GM18873 (cell line): ENCODE measurements at regions not wholly inside any gene's neighbourhood (a gene's known extent, or its start where the extent isn't known, plus 50 kb on each side); places are given as distances from the start of the nearest gene placed in this dataset.

Experiments
- ATAC-seq: cut with Tn5 transposase; IDR thresholded peaks from one replicate; pipeline ENCODE4 v1.9.1; 2021; ENCODE audit warnings: mild to moderate bottlenecking, moderate library complexity, moderate number of reproducible peaks; ENCODE audit not compliant: unreplicated experiment, low FRiP score

DNA sequence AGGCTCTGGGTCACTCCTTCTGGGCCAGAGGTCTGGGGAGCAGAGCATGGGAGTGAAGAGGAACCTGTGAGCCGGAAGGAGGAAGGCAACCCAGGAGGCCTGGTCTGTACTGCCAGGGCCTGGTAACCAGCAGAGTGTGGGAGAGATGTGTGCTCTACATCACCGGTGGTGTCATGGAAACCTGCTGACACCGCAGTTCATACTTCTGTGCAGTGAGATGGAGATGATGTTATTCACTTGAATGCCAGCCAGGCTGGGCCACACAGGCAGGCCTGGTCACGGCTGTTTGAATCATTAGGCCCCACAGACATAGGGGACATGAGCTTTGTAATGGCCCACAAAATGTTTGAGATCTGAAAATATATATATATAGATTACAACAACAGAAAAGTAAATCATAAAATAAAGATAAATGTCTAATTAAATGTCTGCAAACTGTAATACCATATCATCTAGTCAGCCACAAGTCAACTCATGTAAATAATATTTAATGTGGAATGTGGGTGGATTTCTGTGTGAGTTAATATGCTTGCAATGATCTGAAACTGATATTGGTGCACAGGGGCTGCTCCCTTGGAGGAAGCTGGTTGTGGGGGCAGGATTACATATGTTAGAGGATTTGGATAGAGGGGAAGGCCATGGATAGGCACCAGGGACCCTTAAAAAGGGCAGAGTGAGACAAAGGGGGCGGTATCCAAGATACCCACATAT lies 108.5 kb upstream of the PFN2 start:
- no peak for ATAC-seq

DNA sequence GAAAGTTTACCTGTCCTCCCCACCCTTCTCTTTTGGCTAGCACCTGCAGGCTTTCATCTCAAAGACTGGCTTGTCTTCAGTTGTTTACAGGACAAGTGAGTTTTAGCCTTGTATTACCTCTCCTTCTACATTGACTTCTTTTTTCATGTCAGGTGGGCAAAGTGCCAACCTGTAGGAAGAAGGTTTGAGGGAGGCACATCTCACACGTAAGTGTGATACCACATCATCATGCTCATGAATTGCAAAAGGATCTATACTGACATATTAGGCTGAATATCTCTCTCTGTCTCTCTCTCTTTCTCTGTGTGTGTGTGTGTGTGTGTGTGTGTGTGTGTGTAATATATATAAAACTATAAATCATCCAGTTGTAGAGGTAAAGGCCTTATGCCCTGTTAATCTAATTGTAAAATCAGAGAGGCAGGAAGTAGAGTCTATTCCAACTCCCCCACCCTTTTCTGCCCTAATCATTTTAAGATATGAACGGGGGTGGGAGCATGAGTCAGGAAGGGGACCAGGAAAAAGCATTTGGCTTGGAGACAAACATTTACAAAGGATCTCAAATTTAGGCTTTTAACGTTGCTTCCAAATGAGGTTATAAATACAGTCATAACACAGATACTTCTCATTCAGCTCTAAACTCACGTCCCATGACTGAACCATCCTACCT lies 107.0 kb upstream of the PFN2 start:
- no peak for ATAC-seq

GRCh38 chr3:150077107-150077506 lies 106.4 kb upstream of the PFN2 start:
- no peak for ATAC-seq

DNA sequence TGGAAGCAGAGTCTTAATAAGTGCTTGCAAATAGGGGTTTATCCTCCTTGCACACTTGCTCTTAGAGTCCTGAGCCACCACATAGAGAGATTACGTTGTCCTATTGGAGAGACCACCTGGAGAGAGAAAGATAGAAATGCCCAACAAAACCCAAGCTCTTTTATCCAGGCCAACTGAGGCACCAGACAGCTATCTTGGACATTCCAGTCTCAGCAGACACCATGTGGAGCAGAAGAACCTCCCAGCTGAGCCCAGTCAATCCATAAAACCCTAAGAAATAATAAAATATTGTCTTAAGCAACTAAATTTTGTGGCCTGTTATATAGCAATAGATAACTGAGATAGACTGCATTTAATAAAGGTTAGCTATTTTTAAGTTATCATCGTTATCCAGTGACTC lies 105.7 kb upstream of the PFN2 start:
- no peak for ATAC-seq

- ATAC-seq: no peak
These were observed 104.7 kb upstream of the PFN2 start for GRCh38 chr3:150075417-150075865.

DNA sequence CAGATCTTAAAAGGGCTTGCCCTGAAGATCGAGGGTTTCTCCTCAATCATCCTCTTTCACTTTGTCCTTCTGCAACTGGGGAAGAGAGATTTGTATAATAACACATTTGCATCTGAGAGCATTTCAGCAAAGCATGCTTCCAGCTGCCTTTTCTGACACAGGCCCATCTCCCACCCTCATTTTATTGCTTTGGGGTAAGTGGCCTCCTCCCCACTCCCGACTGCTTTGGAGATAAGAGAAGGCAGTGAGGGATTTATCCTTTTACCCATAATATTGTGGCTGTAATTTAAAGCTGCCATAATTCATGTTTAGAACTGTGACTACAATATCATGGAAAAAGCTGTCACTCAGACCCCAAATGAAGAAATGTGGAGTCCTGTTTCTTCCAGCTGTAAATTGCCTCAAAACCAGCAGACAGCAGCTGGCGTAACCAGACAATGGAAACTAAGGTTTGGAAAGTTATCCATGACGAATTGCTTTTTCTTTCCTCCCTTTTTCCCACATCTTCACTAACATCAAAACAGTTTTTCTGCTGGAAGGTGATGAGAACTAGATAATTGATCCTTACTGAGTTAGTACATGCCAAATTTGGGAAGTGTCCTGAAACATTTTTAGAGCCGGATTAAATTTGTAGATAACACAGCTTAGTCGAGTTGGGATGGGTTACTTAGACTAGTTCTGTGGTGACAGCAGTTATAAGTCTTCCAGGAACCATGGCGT lies 104.2 kb upstream of the PFN2 start:
- ATAC-seq: no peak

DNA sequence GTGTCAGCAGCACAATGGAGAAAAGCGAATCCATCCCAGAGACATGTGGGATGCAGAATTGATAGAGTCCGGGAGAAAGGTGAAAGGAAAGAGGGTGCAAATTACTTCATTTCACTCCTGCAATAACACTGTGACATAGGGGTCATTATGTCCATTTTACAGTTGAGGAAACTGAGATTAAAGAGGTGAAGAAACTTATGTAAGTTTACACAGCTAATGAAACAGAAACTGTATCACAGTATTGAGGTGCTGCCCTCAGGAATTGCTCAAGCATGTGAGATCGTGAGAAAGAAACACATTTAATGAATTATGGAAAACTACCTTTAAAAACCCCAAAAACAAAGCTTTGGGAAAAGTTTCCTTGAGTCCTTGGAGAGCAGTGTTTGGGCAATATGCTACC lies 103.6 kb upstream of the PFN2 start:
- no peak for ATAC-seq

- ATAC-seq: no peak
These were observed 102.8 kb upstream of the PFN2 start for GRCh38 chr3:150073513-150073912.

DNA sequence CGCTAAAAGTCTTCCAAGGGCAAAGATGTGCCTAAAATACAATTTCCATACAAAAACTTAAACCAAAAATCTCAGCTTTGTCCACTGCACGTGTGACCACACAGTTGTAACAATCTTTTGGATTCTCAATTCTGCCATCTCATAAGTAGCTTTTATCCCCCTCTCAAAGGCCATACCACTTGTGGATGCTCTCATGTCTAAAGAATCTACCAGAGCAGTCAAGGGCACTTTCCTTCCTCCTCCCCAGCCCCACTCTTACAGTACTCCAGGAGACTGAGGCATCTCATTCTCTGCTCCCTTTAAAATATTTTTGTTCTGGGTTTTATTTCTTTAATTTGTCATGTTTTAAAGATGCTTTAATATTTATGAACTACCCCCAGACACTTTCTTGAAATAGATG lies 102.3 kb upstream of the PFN2 start:
- no peak for ATAC-seq

DNA sequence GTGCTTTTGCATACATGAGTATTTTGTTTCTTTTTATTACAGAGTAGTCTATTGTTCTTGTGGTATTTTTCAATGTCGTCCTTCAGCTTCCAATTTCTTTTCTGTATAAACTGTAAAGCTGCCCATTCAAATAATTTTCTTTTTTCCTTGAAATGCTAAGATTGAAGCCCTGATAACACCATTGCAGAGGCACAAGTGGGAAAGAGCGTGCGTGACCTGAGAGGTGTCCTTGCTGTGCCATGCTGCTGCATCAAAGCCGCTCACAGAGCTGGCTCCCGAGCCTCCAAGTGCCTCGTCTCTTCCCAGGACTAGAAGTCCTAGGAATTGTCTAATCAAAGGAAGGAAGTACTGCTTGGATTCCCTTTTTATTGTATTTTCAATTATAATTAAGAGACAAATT lies 101.9 kb upstream of the PFN2 start:
- no peak for ATAC-seq

DNA sequence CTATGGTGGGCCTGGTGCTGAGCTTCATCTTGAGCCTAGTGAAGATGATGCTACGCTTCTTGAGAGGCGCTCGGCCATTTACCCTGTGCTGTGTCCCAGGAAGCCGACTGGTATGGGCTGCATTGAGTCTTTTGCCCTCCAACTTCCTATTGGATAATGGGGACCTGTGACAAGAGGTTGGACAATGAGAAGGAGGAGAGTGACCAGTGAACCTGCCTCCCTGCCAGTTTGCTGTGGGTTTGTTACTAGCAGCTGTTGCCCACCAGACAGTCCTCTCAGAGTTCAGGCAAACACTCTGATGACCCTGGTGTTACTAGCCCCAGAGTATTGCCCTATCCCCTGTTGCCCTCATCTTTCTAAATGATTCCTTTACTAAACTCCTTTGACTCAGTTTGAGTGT lies 99.6 kb upstream of the PFN2 start:
- ATAC-seq: no peak

DNA sequence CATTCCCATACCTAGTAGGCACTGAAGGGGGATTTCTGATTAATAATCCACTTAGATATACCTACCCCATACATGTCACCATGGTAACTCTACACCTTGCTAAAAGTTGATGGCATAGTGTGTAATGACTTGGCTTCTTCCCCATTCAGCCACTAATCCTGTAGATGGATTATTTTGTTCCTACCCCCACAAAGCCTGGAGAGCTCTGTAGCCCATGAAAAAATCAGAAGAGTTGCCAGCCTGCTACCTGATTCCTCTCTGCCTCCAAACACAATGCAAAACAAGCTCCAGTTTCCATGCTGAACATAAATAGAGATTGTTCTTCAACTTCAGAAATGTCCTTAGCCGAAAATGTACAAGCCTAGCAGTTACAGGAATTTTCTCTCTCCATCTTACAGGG lies 98.9 kb upstream of the PFN2 start:
- ATAC-seq: no peak

DNA sequence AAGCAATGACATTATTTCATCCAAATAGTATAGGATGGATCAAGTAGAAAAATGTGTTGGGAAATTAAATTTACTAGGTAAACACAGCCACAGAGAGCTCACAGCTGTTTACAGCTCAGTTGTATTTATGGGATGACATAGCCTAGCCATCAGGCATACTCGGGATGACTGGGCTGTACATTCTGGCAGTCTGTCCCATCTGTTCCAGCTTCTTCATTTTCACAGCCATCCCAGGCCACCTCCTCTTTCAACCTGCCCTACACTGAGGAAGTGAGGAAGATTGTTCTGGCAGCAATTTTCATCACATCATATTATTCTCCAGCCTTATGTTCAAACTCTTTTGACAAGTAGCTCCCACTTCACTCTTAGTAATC lies 98.4 kb upstream of the PFN2 start:
- no peak for ATAC-seq

DNA sequence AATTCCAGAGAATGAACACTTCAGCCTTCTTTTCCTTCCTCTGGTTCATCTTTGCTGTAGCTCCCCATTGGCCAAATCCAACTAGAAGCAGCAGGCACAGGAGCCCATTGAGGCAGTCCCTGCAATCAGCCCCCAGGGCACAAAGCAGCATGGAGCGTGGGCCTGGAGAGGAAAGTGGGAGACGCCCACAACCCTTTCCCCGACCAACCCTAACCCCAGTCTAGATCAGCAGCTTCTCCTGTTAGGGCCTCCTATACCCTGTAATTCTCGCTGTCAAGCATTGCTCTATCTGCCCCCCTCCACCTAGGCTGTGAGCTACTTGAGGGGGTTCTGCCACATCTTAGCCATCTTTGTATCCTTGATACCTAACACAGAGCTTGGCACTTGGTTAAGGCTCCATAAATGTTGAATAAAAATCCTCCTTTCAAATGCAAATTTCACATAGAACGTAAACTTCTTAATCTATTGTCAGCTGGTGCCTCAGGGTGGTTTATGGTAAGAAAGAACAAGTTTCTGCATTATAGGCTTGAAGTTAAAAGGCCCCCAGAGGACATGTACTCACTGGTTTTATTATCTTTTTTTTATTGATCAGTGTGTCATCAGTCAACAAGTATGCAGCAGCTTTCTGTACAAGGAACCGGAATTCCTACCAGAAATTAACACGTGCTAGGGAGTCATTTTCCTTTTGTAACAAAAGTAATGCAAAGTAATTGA lies 97.9 kb upstream of the PFN2 start:
- ATAC-seq: no peak

DNA sequence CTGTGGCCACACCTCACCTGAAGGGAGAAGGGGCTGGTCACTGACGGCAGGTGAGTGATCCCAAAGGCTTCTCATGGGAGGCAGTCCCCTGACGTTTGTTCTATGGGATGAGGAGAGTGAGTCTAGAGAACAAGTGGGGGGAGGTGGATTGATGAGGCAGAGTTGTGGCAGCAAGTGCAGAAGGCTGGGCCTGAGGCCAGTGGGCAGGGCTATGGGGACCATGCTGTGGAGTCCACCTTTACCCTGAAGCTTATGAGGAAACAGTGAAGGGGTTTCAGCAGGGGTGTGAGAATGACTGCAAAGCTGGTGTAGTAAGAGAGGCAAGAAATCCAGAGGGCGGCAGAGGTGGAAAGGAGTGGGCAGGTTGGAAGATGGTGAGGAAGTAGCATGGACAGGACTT lies 96.9 kb upstream of the PFN2 start:
- no peak for ATAC-seq

DNA sequence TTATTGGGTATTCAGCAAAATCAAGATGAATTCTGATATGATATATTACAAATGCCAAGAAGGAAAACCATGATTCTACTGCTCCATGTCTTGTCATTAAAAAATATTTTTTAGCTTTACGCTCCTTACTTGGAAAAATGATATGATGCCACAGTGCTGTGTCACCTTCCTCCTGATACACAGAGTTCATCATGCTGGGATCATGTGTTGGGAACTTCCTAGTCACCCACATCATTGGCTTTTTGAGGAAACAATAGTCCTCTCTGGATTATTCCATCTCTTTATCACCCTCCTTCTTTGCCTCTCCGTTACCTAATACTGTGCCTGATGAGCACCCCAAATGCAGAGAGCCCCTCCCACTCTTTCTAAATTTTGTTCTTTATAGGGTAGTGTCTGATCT lies 94.3 kb upstream of the PFN2 start:
- no peak for ATAC-seq

GRCh38 chr3:150063237-150063636 lies 92.5 kb upstream of the PFN2 start:
- ATAC-seq: no peak

GRCh38 chr3:150062492-150062891 lies 91.8 kb upstream of the PFN2 start:
- no peak for ATAC-seq

- no peak for ATAC-seq
These were observed 90.8 kb upstream of the PFN2 start for GRCh38 chr3:150061288-150062024.

DNA sequence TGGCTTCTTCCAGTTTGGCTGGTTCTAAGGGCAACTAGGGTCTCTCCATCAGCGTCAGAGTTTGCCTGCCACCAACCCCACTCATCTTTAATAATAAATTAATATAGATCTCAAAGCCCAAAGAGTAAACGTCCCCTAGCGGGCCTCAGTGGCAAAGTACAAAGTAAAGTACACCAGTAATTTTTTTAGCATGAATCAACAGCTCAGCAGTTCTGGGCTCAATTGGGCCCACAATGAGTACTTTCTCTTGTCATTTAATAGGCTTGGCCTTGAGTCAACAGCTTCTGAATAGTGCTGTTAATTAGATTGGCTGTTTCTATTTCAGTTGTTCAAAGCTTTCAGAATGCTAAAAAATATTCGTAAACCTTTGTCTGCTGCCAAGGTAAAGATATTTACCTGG lies 89.0 kb upstream of the PFN2 start:
- no peak for ATAC-seq
